Thyroid gland (tissue), 4 donors: ENCODE measurements at regions not wholly inside any gene's neighbourhood (a gene's known extent, or its start where the extent isn't known, plus 50 kb on each side); places are given as distances from the start of the nearest gene placed in this dataset.
"Not testable (repeated sequence)": the region's sequence is repeated elsewhere in the genome, so short reads cannot be mapped to it uniquely, and the experiment has no call there.

Source experiments
- POLR2A ChIP-seq, 2 donors: fragments of 450-650 bp; IDR thresholded peaks; one replicate each; pipeline ENCODE4 v1.6.1; 2017; ENCODE audit warnings: antibody characterized with exemption in 2 of 2, mild to moderate bottlenecking in 2 of 2, moderate library complexity in 1 of 2
- TF ChIP-seq, protein P1 (sequence below), 6 experiments: fragments of 200-600 bp in 3 of 6; fragments of 450-650 bp in 3 of 6; sonication (generic) in 3 of 6; IDR thresholded peaks; one replicate each; pipeline ENCODE4 v1.5.1; 2016 to 2019; ENCODE audit warnings: antibody characterized with exemption in 6 of 6, mild to moderate bottlenecking in 2 of 6, inconsistent platforms in 1 of 6, moderate library complexity in 1 of 6

DNA sequence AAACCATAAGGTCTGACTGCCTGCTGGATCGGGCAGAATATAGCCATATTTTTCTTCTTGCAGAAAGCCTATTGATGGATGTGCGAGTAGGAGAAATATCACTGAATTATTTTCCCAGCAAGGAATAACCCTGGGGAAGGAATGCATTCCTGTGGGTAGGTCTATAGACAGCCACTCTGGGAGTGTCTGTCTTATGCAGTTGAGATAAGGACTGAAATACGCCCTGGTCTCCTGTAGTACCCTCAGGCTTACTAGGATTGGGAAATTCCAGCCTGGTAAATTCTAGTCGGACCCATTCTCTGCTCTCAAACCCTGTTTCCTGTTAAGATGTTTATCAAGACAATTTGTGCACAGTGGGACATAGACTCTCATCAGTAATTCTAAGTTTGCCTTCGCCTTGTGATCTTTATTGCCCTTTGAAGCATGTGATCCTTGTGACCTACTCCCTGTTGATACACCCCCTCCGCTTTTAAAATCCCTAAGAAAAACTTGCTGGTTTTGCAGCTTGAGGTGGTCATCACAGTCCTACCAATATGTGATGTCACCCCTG lies 506.3 kb downstream of the SOX11 start:
- TF ChIP-seq, protein P1, sequence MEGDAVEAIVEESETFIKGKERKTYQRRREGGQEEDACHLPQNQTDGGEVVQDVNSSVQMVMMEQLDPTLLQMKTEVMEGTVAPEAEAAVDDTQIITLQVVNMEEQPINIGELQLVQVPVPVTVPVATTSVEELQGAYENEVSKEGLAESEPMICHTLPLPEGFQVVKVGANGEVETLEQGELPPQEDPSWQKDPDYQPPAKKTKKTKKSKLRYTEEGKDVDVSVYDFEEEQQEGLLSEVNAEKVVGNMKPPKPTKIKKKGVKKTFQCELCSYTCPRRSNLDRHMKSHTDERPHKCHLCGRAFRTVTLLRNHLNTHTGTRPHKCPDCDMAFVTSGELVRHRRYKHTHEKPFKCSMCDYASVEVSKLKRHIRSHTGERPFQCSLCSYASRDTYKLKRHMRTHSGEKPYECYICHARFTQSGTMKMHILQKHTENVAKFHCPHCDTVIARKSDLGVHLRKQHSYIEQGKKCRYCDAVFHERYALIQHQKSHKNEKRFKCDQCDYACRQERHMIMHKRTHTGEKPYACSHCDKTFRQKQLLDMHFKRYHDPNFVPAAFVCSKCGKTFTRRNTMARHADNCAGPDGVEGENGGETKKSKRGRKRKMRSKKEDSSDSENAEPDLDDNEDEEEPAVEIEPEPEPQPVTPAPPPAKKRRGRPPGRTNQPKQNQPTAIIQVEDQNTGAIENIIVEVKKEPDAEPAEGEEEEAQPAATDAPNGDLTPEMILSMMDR (IDR thresholded peaks at IDR 0.05) = not testable (repeated sequence)
- not testable (repeated sequence) for TF ChIP-seq POLR2A (IDR thresholded peaks at IDR 0.05)
